GM12892 (cell line): ENCODE measurements at regions not wholly inside any gene's neighbourhood (a gene's known extent, or its start where the extent isn't known, plus 50 kb on each side); places are given as distances from the start of the nearest gene placed in this dataset.

Experiments used
- DNase-seq: peaks from one replicate; pipeline ENCODE4 v3.0.0; 2011; ENCODE audit not compliant: insufficient read length
- FAIRE-seq: peaks from 2 replicates; lab custom pipeline; 2011; peaks lifted over from hg19 to GRCh38; lab: Jason Lieb, UNC
- POLR2A ChIP-seq: IDR thresholded peaks from 2 replicates; pipeline ENCODE4 v1.6.1; 2011; ENCODE audit warnings: low read depth, low read length, control low read depth
- POLR2AphosphoS5 ChIP-seq: IDR thresholded peaks from 2 replicates; pipeline ENCODE4 v1.6.1; 2011; ENCODE audit warnings: low read depth, low read length, control low read depth
- TAF1 ChIP-seq: IDR thresholded peaks from 2 replicates; pipeline ENCODE4 v1.6.1; 2011; ENCODE audit warnings: low read depth, mild to moderate bottlenecking, control low read depth, low read length, borderline replicate concordance

- DNase-seq, result no peak
- no peak for FAIRE-seq
- TF ChIP-seq TAF1, result no peak
- TF ChIP-seq POLR2AphosphoS5, result no peak
- TF ChIP-seq POLR2A, result no peak
Observed at GRCh38 chr2:7471185-7471584, 554.0 kb downstream of the RNF144A start.

GRCh38 chr2:7472465-7472864, 555.3 kb downstream of the RNF144A start:
- DNase-seq, result no peak
- TF ChIP-seq TAF1 (no peak), POLR2A (no peak), POLR2AphosphoS5 (no peak)
- no peak for FAIRE-seq

GRCh38 chr2:7473135-7473771, 556.0 kb downstream of the RNF144A start:
- TF ChIP-seq POLR2A (no peak), TAF1 (no peak), POLR2AphosphoS5 (no peak)
- no peak for DNase-seq
- FAIRE-seq, result no peak

GRCh38 chr2:7476371-7476770, 559.2 kb downstream of the RNF144A start:
- DNase-seq (no peak), FAIRE-seq (no peak)
- TF ChIP-seq POLR2AphosphoS5 (no peak), POLR2A (no peak), TAF1 (no peak)

- TF ChIP-seq TAF1, result no peak
- TF ChIP-seq POLR2A, result no peak
- no peak for TF ChIP-seq POLR2AphosphoS5
- no peak for DNase-seq
- FAIRE-seq, result no peak
Observed at GRCh38 chr2:7479603-7480002, 562.4 kb downstream of the RNF144A start.

GRCh38 chr2:7480431-7480830, 563.2 kb downstream of the RNF144A start:
- FAIRE-seq (no peak), DNase-seq (no peak)
- no peak for TF ChIP-seq POLR2A
- TF ChIP-seq POLR2AphosphoS5, result no peak
- TF ChIP-seq TAF1, result no peak

- no peak for DNase-seq
- TF ChIP-seq POLR2AphosphoS5, result no peak
- no peak for TF ChIP-seq TAF1
- TF ChIP-seq POLR2A, result no peak
- no peak for FAIRE-seq
Observed at GRCh38 chr2:7490672-7491071, 573.5 kb downstream of the RNF144A start.

GRCh38 chr2:7492719-7493118, 575.5 kb downstream of the RNF144A start:
- TF ChIP-seq POLR2AphosphoS5, result no peak
- DNase-seq, result no peak
- FAIRE-seq, result no peak

- FAIRE-seq, result no peak
Observed at GRCh38 chr2:7497178-7497577, 580.0 kb downstream of the RNF144A start.

GRCh38 chr2:7499018-7499417, 581.8 kb downstream of the RNF144A start:
- DNase-seq, result no peak
- TF ChIP-seq POLR2AphosphoS5 (no peak), POLR2A (no peak), TAF1 (no peak)
- FAIRE-seq, result no peak

More at GRCh38 chr2:7497178-7497577, 580.0 kb downstream of the RNF144A start:
- DNase-seq, result no peak
- TF ChIP-seq POLR2AphosphoS5 (no peak), POLR2A (no peak), TAF1 (no peak)

GRCh38 chr2:7502336-7502735, 585.1 kb downstream of the RNF144A start:
- TF ChIP-seq POLR2AphosphoS5 (no peak), POLR2A (no peak), TAF1 (no peak)
- FAIRE-seq, result no peak
- DNase-seq, result no peak

GRCh38 chr2:7508296-7508943, 591.2 kb downstream of the RNF144A start:
- DNase-seq, result no peak
- TF ChIP-seq POLR2A (no peak), POLR2AphosphoS5 (no peak)
- FAIRE-seq, result no peak
